OCI-LY7 (cell line): ENCODE measurements at regions not wholly inside any gene's neighbourhood (a gene's known extent, or its start where the extent isn't known, plus 50 kb on each side); places are given as distances from the start of the nearest gene placed in this dataset.
"Not testable (repeated sequence)": the region's sequence is repeated elsewhere in the genome, so short reads cannot be mapped to it uniquely, and the experiment has no call there.

ENCODE experiments used
- BruUV-seq: library from RNA; stranded (reverse); fragments of 400-500 nt; replicated peaks from 2 replicates; lab custom pipeline; 2021; lab: Mats Ljungman, UMichigan
- CTCF ChIA-PET: fragments of 300-600 bp; sonication (Branson Sonifier 250); formaldehyde crosslinking; loops from one replicate; lab custom pipeline; 2022; ENCODE audit warnings: antibody characterized with exemption; ENCODE audit not compliant: unreplicated experiment; lab: Charles Lee
- POLR2A ChIA-PET: fragments of 300-600 bp; sonication (Branson Sonifier 250); formaldehyde crosslinking; loops from one replicate; lab custom pipeline; 2022; ENCODE audit warnings: antibody characterized with exemption; lab: Charles Lee
- DNase-seq: peaks from one replicate; pipeline ENCODE4 v3.0.0-alpha.2; 2015; ENCODE audit warnings: low spot score
- H2AFZ ChIP-seq: fragments of 200-600 bp; sonication (generic), shearing (Covaris generic); 2 replicates; pipeline ENCODE4 v1.6.1; 2014; ENCODE audit warnings: mild to moderate bottlenecking, antibody characterized with exemption, low read length, moderate library complexity
- H3K27ac ChIP-seq: fragments of 200-600 bp; sonication (generic); 2 replicates; pipeline ENCODE4 v1.5.1; 2014; ENCODE audit warnings: mixed run types, low read depth, mild to moderate bottlenecking, moderate library complexity, low read length, inconsistent platforms; ENCODE audit not compliant: poor library complexity, severe bottlenecking
- H3K36me3 ChIP-seq: fragments of 200-600 bp; sonication (generic); 2 replicates; pipeline ENCODE4 v1.6.1; 2014; ENCODE audit warnings: mild to moderate bottlenecking, antibody characterized with exemption, low read length, moderate library complexity, mixed read lengths; ENCODE audit not compliant: insufficient read depth
- H3K4me1 ChIP-seq: fragments of 200-600 bp; sonication (generic); 2 replicates; pipeline ENCODE4 v1.5.1; 2014; ENCODE audit warnings: mild to moderate bottlenecking, low read length; ENCODE audit not compliant: insufficient read depth, poor library complexity, severe bottlenecking
- H3K4me2 ChIP-seq: fragments of 200-600 bp; sonication (generic); 2 replicates; pipeline ENCODE4 v1.6.1; 2014; ENCODE audit warnings: mild to moderate bottlenecking, low read length
- H3K4me3 ChIP-seq: fragments of 200-600 bp; sonication (generic); 2 replicates; pipeline ENCODE4 v1.5.1; 2014; ENCODE audit warnings: mild to moderate bottlenecking, low read depth, low read length; ENCODE audit not compliant: poor library complexity, severe bottlenecking
- H3K79me2 ChIP-seq: fragments of 200-600 bp; sonication (generic); 2 replicates; pipeline ENCODE4 v1.6.1; 2016; ENCODE audit warnings: low read depth, mild to moderate bottlenecking, low read length, moderate library complexity, mixed read lengths; ENCODE audit not compliant: insufficient read depth
- H3K9me2 ChIP-seq: fragments of 200-600 bp; sonication (generic); 2 replicates; pipeline ENCODE4 v1.6.1; 2016; ENCODE audit warnings: mild to moderate bottlenecking, low read length, mixed read lengths; ENCODE audit not compliant: insufficient read depth
- H3K9me3 ChIP-seq: fragments of 200-600 bp; sonication (generic); 2 replicates; pipeline ENCODE4 v1.6.1; 2014; ENCODE audit warnings: mild to moderate bottlenecking, mixed run types, low read length, mixed read lengths
- H4K20me1 ChIP-seq: fragments of 200-600 bp; sonication (generic); 2 replicates; pipeline ENCODE4 v1.6.1; 2014; ENCODE audit warnings: mild to moderate bottlenecking, antibody characterized with exemption, low read length, moderate library complexity, mixed read lengths; ENCODE audit not compliant: insufficient read depth
- CTCF ChIP-seq: fragments of 200-600 bp; sonication (generic); conservative IDR thresholded peaks from 2 replicates; pipeline ENCODE4 v1.5.1; 2014; ENCODE audit warnings: mild to moderate bottlenecking, antibody characterized with exemption, low read length, moderate library complexity, mixed read lengths
- EZH2phosphoT487 ChIP-seq: fragments of 200-600 bp; sonication (generic); IDR thresholded peaks from 2 replicates; pipeline ENCODE4 v1.6.1; 2018; ENCODE audit warnings: low read depth, borderline replicate concordance, mild to moderate bottlenecking, mixed run types, antibody characterized with exemption, low read length, moderate library complexity, mixed read lengths
- intact Hi-C: fragments of 100-400 bp; cut with micrococcal nuclease; formaldehyde crosslinking; loops from one replicate; pipeline ENCODE4 v1.10.0; 2022; ENCODE audit not compliant: unreplicated experiment

DNA sequence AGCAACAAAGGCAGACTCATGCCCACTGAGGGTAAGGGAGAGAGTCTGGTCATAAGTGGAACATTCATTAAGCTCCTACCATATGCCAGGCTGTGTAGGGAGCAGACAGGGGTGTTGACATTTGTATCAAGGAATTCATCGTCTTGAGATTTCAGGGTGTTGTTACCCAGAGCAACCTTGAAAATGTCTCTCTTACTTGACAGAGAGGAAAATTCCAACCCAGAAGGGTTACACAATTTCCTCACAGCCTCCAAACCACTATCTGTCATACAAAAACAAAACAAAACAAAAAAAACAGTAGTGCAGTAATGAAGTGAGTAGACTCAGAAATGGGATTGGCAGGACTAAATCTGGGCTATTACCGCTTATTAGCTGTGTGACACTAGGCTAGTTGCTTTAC lies 113.2 kb downstream of the MIAT start:
- Histone ChIP-seq H2AFZ (no peak overlapping the region), H3K4me1 (no peaks in the 10 kb centered on the region), H3K4me3 (no peak overlapping the region), H3K9me2 (no peaks in the 10 kb centered on the region), H3K9me3 (no peaks in the 10 kb centered on the region), H4K20me1 (no peaks in the 10 kb centered on the region), H3K79me2 (no peaks in the 10 kb centered on the region), H3K36me3 (peaks cover 4% of the 10 kb centered on the region; the same call in 1 of the 2 replicates), H3K4me2 (no peak overlapping the region), H3K27ac (no peak overlapping the region)
- ChIA-PET POLR2A (no interaction called here), CTCF (no interaction called here)
- intact Hi-C loops, result no loop called here
- no peak for DNase-seq
- TF ChIP-seq EZH2phosphoT487 (no peak), CTCF (no peak)
- no TSS peak for BruUV-seq

DNA sequence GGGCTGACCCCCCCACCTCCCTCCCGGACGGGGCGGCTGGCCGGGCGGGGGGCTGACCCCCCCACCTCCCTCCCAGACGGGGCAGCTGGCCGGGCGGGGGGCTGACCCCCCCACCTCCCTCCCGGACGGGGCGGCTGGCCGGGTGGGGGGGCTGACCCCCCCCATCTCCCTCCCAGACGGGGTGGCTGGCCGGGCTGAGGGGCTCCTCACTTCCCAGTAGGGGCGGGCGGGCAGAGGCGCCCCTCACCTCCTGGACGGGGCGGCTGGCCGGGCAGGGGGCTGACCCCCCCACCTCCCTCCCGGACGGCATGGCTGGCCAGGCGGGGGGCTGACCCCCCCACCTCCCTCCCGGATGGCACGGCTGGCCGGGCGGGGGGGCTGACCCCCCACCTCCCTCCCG lies 115.7 kb downstream of the MIAT start:
- BruUV-seq, DNase-seq, H3K9me2 ChIP-seq, H3K4me1 ChIP-seq, POLR2A ChIA-PET, H3K79me2 ChIP-seq, CTCF ChIA-PET, H3K9me3 ChIP-seq, intact Hi-C loops, H4K20me1 ChIP-seq, H2AFZ ChIP-seq, H3K4me2 ChIP-seq, H3K36me3 ChIP-seq, H3K4me3 ChIP-seq, H3K27ac ChIP-seq: not testable (repeated sequence)

- H2AFZ ChIP-seq, result no peak overlapping the region
- no peak overlapping the region for H3K27ac ChIP-seq
- ChIA-PET CTCF (no interaction called here), POLR2A (interaction anchor here (0.9 kb wide), 1 partner anchor 11 kb away, joined by 3 read pairs; no protein-coding TSS in a partner anchor)
- intact Hi-C loops, result no loop called here
- no peak overlapping the region for H3K4me3 ChIP-seq
- H3K9me3 ChIP-seq, result no peaks in the 10 kb centered on the region
- BruUV-seq, result no TSS peak
- DNase-seq, result no peak
- H3K9me2 ChIP-seq, result no peaks in the 10 kb centered on the region
- H3K4me1 ChIP-seq, result no peaks in the 10 kb centered on the region
- no peak for TF ChIP-seq EZH2phosphoT487
- TF ChIP-seq CTCF, result no peak
- no peaks in the 10 kb centered on the region for H4K20me1 ChIP-seq
- H3K4me2 ChIP-seq, result no peak overlapping the region
- no peaks in the 10 kb centered on the region for H3K79me2 ChIP-seq
- H3K36me3 ChIP-seq, result peaks cover 22% of the 10 kb centered on the region
Measured at GRCh38 chr22:26775394-26775793, 118.0 kb downstream of the MIAT start.
